TTC549 (cell line): ENCODE measurements at regions not wholly inside any gene's neighbourhood (a gene's known extent, or its start where the extent isn't known, plus 50 kb on each side); places are given as distances from the start of the nearest gene placed in this dataset.
"Not testable (repeated sequence)": the region's sequence is repeated elsewhere in the genome, so short reads cannot be mapped to it uniquely, and the experiment has no call there.

Experiments
- FAIRE-seq: peaks from 2 replicates; lab custom pipeline; 2012; peaks lifted over from hg19 to GRCh38; lab: Jason Lieb, UNC

DNA sequence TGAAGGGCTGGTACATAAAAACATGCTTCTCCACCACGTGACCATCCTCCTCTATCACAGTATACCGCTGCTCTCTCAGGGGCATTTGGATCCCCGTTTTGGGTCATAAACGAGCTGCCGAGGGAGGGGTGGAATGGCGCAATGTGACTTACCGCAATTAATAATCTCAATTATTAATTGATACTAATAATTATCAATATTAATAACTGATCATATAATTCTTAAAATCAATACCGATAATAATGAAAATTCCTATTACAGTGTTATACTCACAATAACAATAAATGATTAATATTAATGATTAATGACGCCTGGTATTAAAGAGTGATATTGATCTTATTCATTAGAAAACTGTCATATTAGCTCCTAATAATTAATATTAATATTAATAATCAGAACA, 56.1 kb upstream of the FRG2C start:
- FAIRE-seq, result not testable (repeated sequence)

DNA sequence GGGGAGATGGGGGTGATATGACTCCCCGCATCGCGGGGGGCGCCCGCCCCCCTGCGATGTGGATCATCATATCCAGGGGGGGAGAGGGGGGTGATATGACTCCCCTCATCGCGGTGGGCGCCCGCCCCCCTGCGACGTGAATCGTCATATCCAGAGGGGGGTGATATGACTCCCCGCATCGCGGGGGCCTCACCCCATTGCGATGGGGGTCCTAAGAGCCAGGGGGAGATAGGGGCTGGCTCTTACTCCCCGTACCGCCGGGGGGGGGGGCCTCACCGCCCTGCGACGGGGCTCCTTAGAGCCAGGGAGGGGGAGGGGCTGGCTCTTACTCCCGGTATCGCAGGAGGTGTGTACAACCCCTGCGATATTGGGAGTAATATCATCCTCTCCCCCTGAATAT, 54.5 kb upstream of the FRG2C start:
- FAIRE-seq, result not testable (repeated sequence)

DNA sequence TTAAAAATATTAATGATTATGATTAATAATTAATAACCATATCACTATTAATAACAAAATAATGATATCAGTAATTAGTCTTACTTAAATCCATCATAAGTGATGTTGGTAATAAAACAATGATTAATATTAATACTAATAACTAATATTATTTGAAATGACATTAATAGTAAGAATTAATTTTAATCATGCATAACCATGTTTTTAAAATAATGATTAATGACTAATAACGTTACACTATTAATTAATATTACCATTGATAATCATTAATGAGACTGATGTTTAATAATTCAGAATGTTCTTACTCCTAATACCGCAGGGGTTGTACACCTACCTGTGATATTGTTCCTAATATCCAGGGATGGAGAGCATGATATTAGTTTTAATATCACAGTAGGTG, 53.4 kb upstream of the FRG2C start:
- peak; percentile 74 for FAIRE-seq

DNA sequence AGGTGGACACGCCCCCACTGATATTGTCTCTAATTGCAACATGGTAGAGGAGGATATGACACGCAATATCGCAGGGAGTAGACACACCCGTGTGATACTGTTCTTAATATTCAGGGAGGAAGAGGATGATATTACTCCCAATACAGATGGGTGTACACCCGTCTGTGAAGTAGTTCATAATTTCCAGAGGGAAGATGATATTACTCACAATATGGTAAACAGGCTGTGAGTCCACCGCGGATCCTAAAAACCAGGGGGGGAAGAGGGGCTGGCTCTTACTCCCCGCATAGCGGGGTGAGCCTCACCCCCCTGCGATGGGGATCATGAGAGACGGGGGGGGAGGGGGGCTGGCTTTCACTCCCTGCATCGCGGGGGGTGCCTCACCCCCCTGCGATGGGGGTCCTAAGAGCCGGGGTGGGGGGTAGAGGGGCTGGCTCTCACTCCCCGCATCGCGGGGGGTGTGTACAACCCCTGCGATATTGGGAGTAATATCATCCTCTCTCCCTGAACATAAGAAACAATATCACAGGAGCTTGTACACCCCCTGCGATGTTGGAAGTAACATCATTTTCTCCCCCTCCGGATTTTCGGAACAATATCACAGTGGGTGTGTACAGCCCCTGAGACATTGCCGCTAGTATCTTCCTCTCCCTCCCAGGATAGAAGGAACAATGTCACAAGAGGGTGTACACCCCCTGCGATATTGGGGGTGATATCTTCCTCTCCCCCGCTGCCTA, 52.2 kb upstream of the FRG2C start:
- not testable (repeated sequence) for FAIRE-seq
